Motor neuron (in vitro differentiated cells): ENCODE measurements at regions not wholly inside any gene's neighbourhood (a gene's known extent, or its start where the extent isn't known, plus 50 kb on each side); places are given as distances from the start of the nearest gene placed in this dataset.

Source experiments
- ATAC-seq, 8 experiments: fragments of 200-7000 bp; cut with Tn5 transposase; replicated peaks in 6 of 8; 2 replicates each; pipeline ENCODE4 v1.8.0; 2021; ENCODE audit warnings: mild to moderate bottlenecking in 8 of 8, moderate library complexity in 8 of 8
- H3K27ac ChIP-seq, 2 donors: fragments of 250-450 bp; sonication (Bioruptor Pico); 2 replicates each; pipeline ENCODE4 v1.9.0; 2021; ENCODE audit warnings: antibody characterized with exemption in 2 of 2, mild to moderate bottlenecking in 2 of 2, moderate library complexity in 1 of 2
- H3K4me1 ChIP-seq, 2 donors: fragments of 250-450 bp; sonication (Bioruptor Pico); replicated peaks in 1 of 2; 2 replicates each; pipeline ENCODE4 v1.6.1; 2021; ENCODE audit warnings: antibody characterized with exemption in 2 of 2, mild to moderate bottlenecking in 2 of 2, moderate library complexity in 1 of 2
- H3K4me3 ChIP-seq, 5 donors: fragments of 250-450 bp; sonication (Bioruptor Pico); 2 replicates each; pipeline ENCODE4 v1.9.0; 2021; ENCODE audit warnings: antibody characterized with exemption in 5 of 5, mild to moderate bottlenecking in 5 of 5, moderate library complexity in 4 of 5
- WGBS, 10 experiments: fragments of 450-650 bp; shearing (Covaris generic); methylation state at CpG; one replicate each; pipeline ENCODE4 v1.0.0; 2022; 5-methylcytosine and 5-hydroxymethylcytosine counted together
- in situ Hi-C, 9 experiments: fragments of 400-800 bp; cut with MboI; loops; one replicate each; pipeline ENCODE4 v1.15.0; 2021; ENCODE audit warnings: low sequenced_read_pairs in 9 of 9, low pct_unique_long_range_greater_than_20kb in 2 of 9; ENCODE audit not compliant: unreplicated experiment in 9 of 9

GRCh38 chr10:62562795-62563194 lies 188.6 kb downstream of the ZNF365 start:
- in situ Hi-C loops, result no loop called here
- Histone ChIP-seq H3K4me1 (peaks cover 3 to 10% of the 10 kb centered on the region in 2 donors), H3K4me3 (no peak overlapping the region), H3K27ac (no peak overlapping the region)
- ATAC-seq, result no peak

- no peak for ATAC-seq
- Histone ChIP-seq H3K4me1 (no peaks in the 10 kb centered on the region), H3K4me3 (no peak overlapping the region), H3K27ac (no peak overlapping the region)
- 44 to 100% (median 88%) methylated on average over 1 to 3 of the region's 3 CpGs; no CpG with 5 or more reads in 3 of the 10 experiments for WGBS, 10 experiments
- in situ Hi-C loops, result no loop called here
These were observed 199.8 kb downstream of the ZNF365 start for GRCh38 chr10:62573929-62574328.

GRCh38 chr10:62577076-62577475 lies 202.9 kb downstream of the ZNF365 start:
- in situ Hi-C loops, result loop anchor here in 1 of 9 experiments (25.0 kb wide), 1 partner anchor 510 kb away; no protein-coding TSS in a partner anchor
- ATAC-seq, result no peak
- H3K4me1 ChIP-seq, result no peaks in the 10 kb centered on the region
- 69 to 100% (median 91%) methylated on average over 1 to 4 of the region's 4 CpGs; no CpG with 5 or more reads in 2 of the 10 experiments for WGBS, 10 experiments
- no peak overlapping the region for H3K27ac ChIP-seq
- no peak overlapping the region for H3K4me3 ChIP-seq

- in situ Hi-C loops, result loop anchor here in 1 of 9 experiments (25.0 kb wide), 1 partner anchor 510 kb away; no protein-coding TSS in a partner anchor
- peak in 2 of 8 experiments; percentile 19 to 41 for ATAC-seq
These were observed 203.6 kb downstream of the ZNF365 start for GRCh38 chr10:62577666-62578291.

GRCh38 chr10:62578301-62578700 lies 204.1 kb downstream of the ZNF365 start:
- H3K27ac ChIP-seq, result no peak overlapping the region
- no peaks in the 10 kb centered on the region for H3K4me1 ChIP-seq
- no peak for ATAC-seq
- WGBS, 10 experiments, result 0 to 100% (median 57%) methylated on average over 1 to 6 of the region's 6 CpGs; no CpG with 5 or more reads in 1 of the 10 experiments
- no peak overlapping the region for H3K4me3 ChIP-seq
- in situ Hi-C loops, result loop anchor here in 1 of 9 experiments (25.0 kb wide), 1 partner anchor 509 kb away; no protein-coding TSS in a partner anchor

More at GRCh38 chr10:62577666-62578291, 203.6 kb downstream of the ZNF365 start:
- Histone ChIP-seq H3K4me1 (no peaks in the 10 kb centered on the region), H3K27ac (no peak overlapping the region), H3K4me3 (no peak overlapping the region)
- 0 to 80% (median 26%) methylated on average over 1 to 2 of the region's 2 CpGs; no CpG with 5 or more reads in 2 of the 10 experiments for WGBS, 10 experiments

- Histone ChIP-seq H3K4me3 (no peak overlapping the region), H3K4me1 (no peaks in the 10 kb centered on the region), H3K27ac (no peak overlapping the region)
- in situ Hi-C loops, result loop anchor here in 1 of 9 experiments (25.0 kb wide), 1 partner anchor 508 kb away; no protein-coding TSS in a partner anchor
- 73 to 100% (median 76%) methylated on average over 1 of the region's 1 CpG; no CpG with 5 or more reads in 6 of the 10 experiments for WGBS, 10 experiments
- ATAC-seq, result no peak
These were observed 204.7 kb downstream of the ZNF365 start for GRCh38 chr10:62578916-62579315.

- no peaks in the 10 kb centered on the region for H3K4me1 ChIP-seq
- no peak overlapping the region for H3K4me3 ChIP-seq
- ATAC-seq, result no peak
- H3K27ac ChIP-seq, result no peak overlapping the region
- in situ Hi-C loops, result loop anchor here in 1 of 9 experiments (25.0 kb wide), 1 partner anchor 507 kb away; no protein-coding TSS in a partner anchor
These were observed 206.2 kb downstream of the ZNF365 start for GRCh38 chr10:62580396-62580795.

- no peak overlapping the region for H3K4me3 ChIP-seq
- WGBS, 10 experiments, result 61 to 100% (median 75%) methylated on average over 1 to 3 of the region's 3 CpGs; no CpG with 5 or more reads in 5 of the 10 experiments
- no peak overlapping the region for H3K27ac ChIP-seq
- in situ Hi-C loops, result loop anchor here in 1 of 9 experiments (25.0 kb wide), 1 partner anchor 506 kb away; no protein-coding TSS in a partner anchor
- ATAC-seq, result no peak
- H3K4me1 ChIP-seq, result no peaks in the 10 kb centered on the region
These were observed 207.2 kb downstream of the ZNF365 start for GRCh38 chr10:62581351-62581750.

- Histone ChIP-seq H3K4me3 (no peak overlapping the region), H3K27ac (no peak overlapping the region), H3K4me1 (no peaks in the 10 kb centered on the region)
- peak in 2 of 8 experiments; percentile 14 to 30 for ATAC-seq
- WGBS, 10 experiments, result 13 to 100% (median 64%) methylated on average over 1 to 4 of the region's 4 CpGs; no CpG with 5 or more reads in 1 of the 10 experiments
- in situ Hi-C loops, result loop anchor here in 1 of 9 experiments (25.0 kb wide), 1 partner anchor 505 kb away; no protein-coding TSS in a partner anchor
These were observed 208.0 kb downstream of the ZNF365 start for GRCh38 chr10:62582101-62582705.

- Histone ChIP-seq H3K4me1 (no peaks in the 10 kb centered on the region), H3K4me3 (no peak overlapping the region), H3K27ac (no peak overlapping the region)
- 0 to 81% (median 13%) methylated on average over 1 to 7 of the region's 7 CpGs; no CpG with 5 or more reads in 4 of the 10 experiments for WGBS, 10 experiments
- ATAC-seq, result peak in 2 of 8 experiments; percentile 93 to 96
- in situ Hi-C loops, result loop anchor here in 1 of 9 experiments (25.0 kb wide), 1 partner anchor 504 kb away; no protein-coding TSS in a partner anchor
These were observed 208.6 kb downstream of the ZNF365 start for GRCh38 chr10:62582804-62583208.

- Histone ChIP-seq H3K27ac (no peak overlapping the region), H3K4me3 (no peak overlapping the region), H3K4me1 (no peaks in the 10 kb centered on the region)
- in situ Hi-C loops, result loop anchor here in 1 of 9 experiments (25.0 kb wide), 1 partner anchor 503 kb away; no protein-coding TSS in a partner anchor
- ATAC-seq, result no peak
- 43 to 100% (median 88%) methylated on average over 1 to 3 of the region's 3 CpGs; no CpG with 5 or more reads in 2 of the 10 experiments for WGBS, 10 experiments
These were observed 209.9 kb downstream of the ZNF365 start for GRCh38 chr10:62583876-62584615.

GRCh38 chr10:62584731-62585130 lies 210.6 kb downstream of the ZNF365 start:
- in situ Hi-C loops, result loop anchor here in 1 of 9 experiments (25.0 kb wide), 1 partner anchor 503 kb away; no protein-coding TSS in a partner anchor
- 44 to 100% (median 78%) methylated on average over 1 to 2 of the region's 2 CpGs; no CpG with 5 or more reads in 2 of the 10 experiments for WGBS, 10 experiments
- no peak overlapping the region for H3K27ac ChIP-seq

More at GRCh38 chr10:62584731-62585130, 210.6 kb downstream of the ZNF365 start:
- Histone ChIP-seq H3K4me1 (no peaks in the 10 kb centered on the region), H3K4me3 (no peak overlapping the region)
- no peak for ATAC-seq
